ENCODE measurements at regions not wholly inside any gene's neighbourhood (a gene's known extent, or its start where the extent isn't known, plus 50 kb on each side); places are given as distances from the start of the nearest gene placed in this dataset.

- DNase-seq (ENCODE audit: low spot score) = no peak
- in situ Hi-C loops (cut with HindIII; ENCODE audit: low sequenced_read_pairs) = no loop called here
These were observed 308.7 kb upstream of the ATP2B1 start for GRCh38 chr12:90017316-90017715.

GRCh38 chr12:90015228-90015627, 306.6 kb upstream of the ATP2B1 start:
- in situ Hi-C loops (cut with HindIII; ENCODE audit: low sequenced_read_pairs) = no loop called here
- no peak for DNase-seq (ENCODE audit: low spot score)

GRCh38 chr12:90013409-90013808, 304.8 kb upstream of the ATP2B1 start:
- in situ Hi-C loops (cut with HindIII; ENCODE audit: low sequenced_read_pairs) = no loop called here
- no peak for DNase-seq (ENCODE audit: low spot score)

- DNase-seq (ENCODE audit: low spot score) = no peak
These were observed 301.5 kb upstream of the ATP2B1 start for GRCh38 chr12:90010089-90010488.

GRCh38 chr12:90008277-90008676, 299.6 kb upstream of the ATP2B1 start:
- DNase-seq (ENCODE audit: low spot score) = no peak

More at GRCh38 chr12:90010089-90010488, 301.5 kb upstream of the ATP2B1 start:
- in situ Hi-C loops (cut with HindIII; ENCODE audit: low sequenced_read_pairs) = no loop called here

GRCh38 chr12:90004319-90005074, 295.9 kb upstream of the ATP2B1 start:
- in situ Hi-C loops (cut with HindIII; ENCODE audit: low sequenced_read_pairs) = no loop called here

More at GRCh38 chr12:90008277-90008676, 299.6 kb upstream of the ATP2B1 start:
- in situ Hi-C loops (cut with HindIII; ENCODE audit: low sequenced_read_pairs) = no loop called here

GRCh38 chr12:90003688-90004087, 295.1 kb upstream of the ATP2B1 start:
- DNase-seq (ENCODE audit: low spot score) = no peak
- in situ Hi-C loops (cut with HindIII; ENCODE audit: low sequenced_read_pairs) = no loop called here

More at GRCh38 chr12:90004319-90005074, 295.9 kb upstream of the ATP2B1 start:
- no peak for DNase-seq (ENCODE audit: low spot score)

GRCh38 chr12:90000721-90001120, 292.1 kb upstream of the ATP2B1 start:
- in situ Hi-C loops (cut with HindIII; ENCODE audit: low sequenced_read_pairs) = no loop called here
- DNase-seq (ENCODE audit: low spot score) = no peak

GRCh38 chr12:89999699-90000505, 291.3 kb upstream of the ATP2B1 start:
- no peak for DNase-seq (ENCODE audit: low spot score)
- in situ Hi-C loops (cut with HindIII; ENCODE audit: low sequenced_read_pairs) = no loop called here

- no peak for DNase-seq (ENCODE audit: low spot score)
- in situ Hi-C loops (cut with HindIII; ENCODE audit: low sequenced_read_pairs) = no loop called here
These were observed 287.2 kb upstream of the ATP2B1 start for GRCh38 chr12:89995870-89996269.

- in situ Hi-C loops (cut with HindIII; ENCODE audit: low sequenced_read_pairs) = no loop called here
- DNase-seq (ENCODE audit: low spot score) = peak; percentile 72
These were observed 286.3 kb upstream of the ATP2B1 start for GRCh38 chr12:89994911-89995310.

- DNase-seq (ENCODE audit: low spot score) = no peak
- in situ Hi-C loops (cut with HindIII; ENCODE audit: low sequenced_read_pairs) = no loop called here
These were observed 285.0 kb upstream of the ATP2B1 start for GRCh38 chr12:89993632-89994031.

GRCh38 chr12:89992668-89993451, 284.2 kb upstream of the ATP2B1 start:
- DNase-seq (ENCODE audit: low spot score) = no peak
- in situ Hi-C loops (cut with HindIII; ENCODE audit: low sequenced_read_pairs) = no loop called here

GRCh38 chr12:89991807-89992590, 283.4 kb upstream of the ATP2B1 start:
- in situ Hi-C loops (cut with HindIII; ENCODE audit: low sequenced_read_pairs) = no loop called here
- no peak for DNase-seq (ENCODE audit: low spot score)

- peak; percentile 62 for DNase-seq (ENCODE audit: low spot score)
- in situ Hi-C loops (cut with HindIII; ENCODE audit: low sequenced_read_pairs) = no loop called here
These were observed 279.7 kb upstream of the ATP2B1 start for GRCh38 chr12:89988188-89988915.

- in situ Hi-C loops (cut with HindIII; ENCODE audit: low sequenced_read_pairs) = no loop called here
These were observed 277.3 kb upstream of the ATP2B1 start for GRCh38 chr12:89985935-89986334.

GRCh38 chr12:89984846-89985245, 276.2 kb upstream of the ATP2B1 start:
- peak; percentile 96 for DNase-seq (ENCODE audit: low spot score)
- in situ Hi-C loops (cut with HindIII; ENCODE audit: low sequenced_read_pairs) = no loop called here

More at GRCh38 chr12:89985935-89986334, 277.3 kb upstream of the ATP2B1 start:
- no peak for DNase-seq (ENCODE audit: low spot score)

- in situ Hi-C loops (cut with HindIII; ENCODE audit: low sequenced_read_pairs) = no loop called here
- no peak for DNase-seq (ENCODE audit: low spot score)
These were observed 275.0 kb upstream of the ATP2B1 start for GRCh38 chr12:89983622-89984021.
